Transverse colon (tissue), 3 donors: ENCODE measurements at regions not wholly inside any gene's neighbourhood (a gene's known extent, or its start where the extent isn't known, plus 50 kb on each side); places are given as distances from the start of the nearest gene placed in this dataset.

Experiments used
- CTCF ChIP-seq, 5 experiments: fragments of 200-600 bp in 3 of 5; fragments of 450-650 bp in 2 of 5; sonication (generic) in 3 of 5; IDR thresholded peaks; 1 replicate in 2 of 5; 2 replicates in 3 of 5; pipeline ENCODE4 v1.5.1; 2016 to 2017; ENCODE audit warnings: antibody characterized with exemption in 5 of 5, inconsistent platforms in 3 of 5, mild to moderate bottlenecking in 2 of 5, moderate library complexity in 1 of 5
- EP300 ChIP-seq: sonication (generic); formaldehyde crosslinking; IDR thresholded peaks from one replicate; pipeline ENCODE4 v1.6.1; 2017; ENCODE audit warnings: antibody characterized with exemption, low read depth
- POLR2A ChIP-seq: fragments of 450-650 bp; IDR thresholded peaks from one replicate; pipeline ENCODE4 v1.6.1; 2016; ENCODE audit warnings: antibody characterized with exemption, mild to moderate bottlenecking, moderate library complexity

GRCh38 chr2:160906878-160907277 is 253.3 kb upstream of the TANK start:
- TF ChIP-seq EP300 (no peak), CTCF (IDR thresholded peaks at IDR 0.05) (no peak), POLR2A (no peak)
